Nucleus accumbens (tissue), 56 donors: ENCODE measurements at regions not wholly inside any gene's neighbourhood (a gene's known extent, or its start where the extent isn't known, plus 50 kb on each side); places are given as distances from the start of the nearest gene placed in this dataset.
"Not testable (repeated sequence)": the region's sequence is repeated elsewhere in the genome, so short reads cannot be mapped to it uniquely, and the experiment has no call there.

Experiments
- DNase-seq, 56 donors: peaks; one replicate each; lab custom pipeline; 2025; lab: John Stamatoyannopoulos, UW

DNA sequence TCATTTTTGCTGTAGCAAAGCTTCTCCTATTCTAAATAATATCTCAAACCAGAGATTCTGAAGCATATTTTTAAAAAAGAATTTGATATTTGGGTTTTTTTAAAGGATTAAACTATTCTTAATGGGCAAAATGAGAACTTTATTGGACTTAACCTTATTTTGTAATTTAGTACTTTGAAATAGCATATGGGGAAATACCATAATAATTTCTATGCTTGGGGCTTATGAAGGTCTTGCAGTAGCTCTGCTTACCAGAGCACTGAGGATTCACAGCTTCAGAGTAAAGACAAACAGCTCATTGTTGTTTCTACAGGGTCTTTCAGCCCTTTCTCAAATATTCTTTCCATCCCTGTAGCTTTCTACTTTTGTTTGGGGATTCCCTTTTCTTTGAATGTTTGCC lies 111.2 kb upstream of the ZNF648 start:
- DNase-seq, result no peak

DNA sequence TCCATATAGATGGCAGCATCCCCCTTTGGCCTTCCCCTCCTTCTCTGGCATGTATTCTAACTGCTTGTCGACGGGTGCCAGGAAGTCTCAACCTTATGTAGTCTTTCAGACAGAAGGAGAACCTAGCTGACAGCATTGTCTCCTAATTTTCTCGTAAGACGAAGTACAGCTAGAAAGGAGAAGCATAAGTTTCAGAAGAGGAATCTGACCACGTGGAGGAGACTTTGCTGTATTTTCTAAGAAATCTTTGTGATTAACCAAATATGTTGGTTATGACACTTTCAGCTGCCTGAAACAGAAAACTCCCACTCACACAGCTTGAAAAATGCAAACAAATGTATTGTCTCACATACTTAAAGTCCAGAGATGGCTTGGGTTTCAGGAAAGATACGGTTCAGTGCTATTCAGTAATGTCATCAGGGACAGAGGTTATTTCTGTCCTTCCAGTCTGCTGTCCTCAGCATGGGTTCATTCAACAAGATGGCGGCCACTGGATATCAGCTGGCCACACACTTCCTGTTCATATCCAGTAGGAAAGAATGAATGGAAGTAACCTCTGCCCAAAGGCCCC lies 109.5 kb upstream of the ZNF648 start:
- peak in 1 of 56 donors; percentile 2 for DNase-seq

DNA sequence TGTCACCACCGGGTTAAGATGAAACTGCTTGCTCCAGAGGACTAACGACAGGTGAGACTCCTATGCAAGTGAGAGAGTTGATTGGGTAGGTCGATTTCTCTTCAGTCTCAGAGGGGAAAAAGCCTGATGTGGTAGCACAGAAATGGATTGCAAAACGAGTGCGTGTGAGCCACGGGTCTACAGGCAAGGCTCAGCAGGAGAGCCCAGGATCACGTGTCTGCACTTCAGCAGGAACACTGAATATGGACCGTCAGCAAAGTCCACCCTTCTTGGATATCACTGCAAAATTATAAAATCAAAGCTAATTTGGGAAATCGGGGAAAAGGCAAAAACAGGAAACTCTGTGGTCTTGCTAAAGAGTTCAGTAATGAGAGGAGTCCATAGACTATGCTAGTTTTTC lies 107.7 kb upstream of the ZNF648 start:
- peak in 4 of 56 donors; percentile 7 to 12 (median 8) for DNase-seq

DNA sequence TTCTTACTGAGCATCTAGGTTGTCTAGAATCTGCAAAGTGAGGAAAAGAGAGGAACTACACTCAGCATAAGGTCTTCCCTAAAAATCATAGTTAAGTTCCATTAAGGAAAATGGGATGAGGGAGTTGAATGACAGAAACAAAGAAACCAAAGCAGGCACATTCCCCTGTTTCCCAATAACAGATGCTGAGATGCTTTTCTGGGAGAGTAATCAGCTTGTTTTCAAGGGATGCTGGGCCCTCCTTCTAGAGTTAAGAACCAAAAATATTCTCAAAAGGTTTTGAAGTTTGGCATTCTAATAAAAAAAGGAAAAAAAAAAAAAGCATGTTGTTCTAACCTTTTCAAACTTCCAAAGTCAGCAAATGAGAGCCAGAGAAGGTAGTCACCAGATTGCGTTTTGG lies 105.2 kb upstream of the ZNF648 start:
- no peak for DNase-seq

DNA sequence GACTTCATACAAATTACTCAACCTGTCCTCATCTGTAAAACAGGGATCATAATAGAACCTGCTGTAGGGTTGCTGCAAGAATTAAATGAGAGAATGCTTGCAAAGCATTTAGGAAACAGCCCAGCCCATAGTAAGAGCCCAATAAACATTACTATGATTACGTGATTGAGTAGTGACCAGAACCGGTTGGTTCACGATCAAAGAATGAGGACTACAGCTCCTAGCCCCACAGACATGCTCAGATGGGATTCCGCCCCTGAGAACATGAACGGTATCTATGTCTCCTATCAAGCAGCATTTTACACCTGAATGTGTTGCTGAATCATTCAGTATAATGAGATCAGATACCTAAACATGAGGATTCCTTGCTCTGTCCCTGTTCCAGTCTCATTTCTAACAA lies 104.8 kb upstream of the ZNF648 start:
- DNase-seq, result no peak

DNA sequence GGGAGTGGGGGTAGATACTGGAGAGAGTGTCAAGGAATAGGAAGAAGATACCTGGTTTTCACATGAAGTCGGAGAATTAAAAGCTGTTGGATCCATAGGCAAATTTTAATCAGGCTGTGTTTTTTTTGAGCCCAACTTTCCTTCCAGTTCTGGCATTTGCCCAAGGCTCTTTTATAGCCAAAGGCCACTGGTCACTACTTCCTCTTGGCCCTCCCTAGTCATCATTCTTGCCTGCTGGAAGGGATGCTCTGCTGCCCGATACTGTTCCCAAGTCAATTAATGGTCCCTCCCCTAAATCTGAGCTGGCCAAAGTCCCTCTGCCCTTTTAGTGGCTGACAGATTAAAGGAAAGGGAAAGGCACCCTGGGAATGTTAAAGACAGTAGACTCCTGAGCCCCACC lies 102.8 kb upstream of the ZNF648 start:
- DNase-seq, result peak in 13 of 56 donors; percentile 13 to 63 (median 32)

DNA sequence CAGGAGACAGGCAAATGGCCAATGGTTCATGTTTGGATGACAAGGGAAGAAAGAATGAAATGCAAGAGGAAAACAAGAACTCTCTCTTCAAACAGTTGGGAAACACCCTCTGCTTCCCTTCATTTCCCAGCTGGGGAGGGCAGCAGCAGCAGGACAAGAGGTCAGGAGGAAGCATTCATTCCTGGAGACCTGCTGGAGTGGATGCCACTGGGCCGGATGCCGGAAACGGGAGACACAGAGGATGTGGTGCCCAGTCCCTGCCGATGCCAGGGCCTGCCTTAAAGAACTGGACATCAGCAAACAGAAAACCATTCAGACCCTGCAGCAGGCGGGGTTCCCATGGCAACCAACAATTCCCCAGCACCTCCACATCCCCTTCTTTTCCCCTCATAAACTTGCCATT lies 102.3 kb upstream of the ZNF648 start:
- DNase-seq, result peak in 48 of 56 donors; percentile 8 to 82 (median 46)

DNA sequence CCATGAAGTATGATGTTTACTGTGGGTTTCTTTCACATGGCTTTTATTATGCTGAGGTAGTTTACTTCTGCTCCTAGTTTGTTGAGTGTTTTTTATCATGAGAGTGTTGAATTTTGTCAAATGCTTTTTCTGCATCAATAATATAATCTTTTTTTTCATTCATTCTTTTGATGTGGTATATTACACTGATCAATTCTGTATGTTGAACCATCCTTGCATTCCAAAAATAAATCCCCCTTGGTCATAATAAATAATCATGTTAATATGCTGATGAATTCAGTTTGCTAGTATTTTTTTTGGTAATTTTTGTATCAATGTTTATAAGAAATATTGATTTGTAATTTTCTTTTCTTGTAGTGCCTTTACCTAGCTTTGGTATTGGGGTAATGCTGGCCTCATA lies 97.9 kb upstream of the ZNF648 start:
- DNase-seq, result no peak

DNA sequence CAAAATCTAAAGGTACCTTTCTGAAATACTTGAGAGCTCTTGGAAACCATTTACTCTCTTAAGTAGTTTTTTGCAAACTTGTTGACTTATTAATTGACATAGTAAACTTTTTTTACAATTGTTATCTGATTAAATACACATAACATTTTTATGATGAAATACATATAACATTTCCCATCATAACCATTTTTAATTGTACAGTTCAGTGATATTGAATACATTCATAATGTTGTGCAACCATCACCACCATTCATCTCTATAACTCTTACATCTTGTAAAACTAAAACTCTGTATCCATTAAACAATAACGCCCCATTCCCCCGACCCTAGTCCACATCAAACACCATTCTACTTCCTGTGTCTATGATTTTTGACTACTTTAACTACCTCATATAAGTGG lies 95.7 kb upstream of the ZNF648 start:
- DNase-seq, result no peak

DNA sequence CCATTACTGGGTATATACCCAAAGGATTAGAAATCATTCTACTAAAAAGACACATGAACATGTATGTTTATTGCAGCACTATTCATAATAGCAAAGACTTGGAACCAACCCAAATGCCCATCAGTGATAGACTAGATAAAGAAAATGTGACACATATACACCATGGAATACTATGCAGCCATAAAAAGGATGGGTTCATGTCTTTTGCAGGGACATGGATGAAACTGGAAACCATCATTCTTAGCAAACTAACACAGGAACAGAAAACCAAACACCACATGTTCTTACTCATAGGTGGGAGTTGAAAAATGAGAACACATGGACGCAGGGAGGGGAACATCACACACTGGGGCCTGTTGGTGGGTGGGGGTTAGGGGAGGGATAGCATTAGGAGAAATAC lies 92.9 kb upstream of the ZNF648 start:
- not testable (repeated sequence) for DNase-seq

DNA sequence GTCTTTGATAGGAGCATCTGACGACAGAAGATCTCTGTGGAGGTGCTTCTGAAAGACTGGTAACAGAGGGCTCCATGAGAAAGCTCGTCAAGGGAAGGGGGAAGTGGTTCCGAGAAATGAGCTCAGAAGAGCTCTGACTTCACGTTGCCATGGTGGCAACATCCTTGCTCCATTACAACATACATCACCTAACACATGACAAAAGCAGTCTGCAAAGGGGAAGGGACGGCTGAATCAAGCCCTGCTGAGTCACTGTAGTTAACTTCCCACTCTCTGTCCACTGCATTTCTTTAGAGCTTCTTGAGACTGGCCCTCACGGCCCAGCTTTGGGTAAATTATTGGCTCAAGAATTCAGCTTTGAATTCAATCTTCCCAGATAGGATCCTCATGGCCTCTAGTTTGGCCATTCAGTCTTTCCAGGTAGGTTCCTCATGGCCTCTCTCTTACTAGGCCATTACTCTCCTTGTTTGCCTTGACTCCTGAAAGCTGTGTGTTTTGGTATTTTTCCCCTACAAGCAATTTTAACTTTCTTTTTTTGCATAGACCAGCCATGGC lies 88.0 kb upstream of the ZNF648 start:
- DNase-seq, result peak in 16 of 56 donors; percentile 8 to 42 (median 23)

DNA sequence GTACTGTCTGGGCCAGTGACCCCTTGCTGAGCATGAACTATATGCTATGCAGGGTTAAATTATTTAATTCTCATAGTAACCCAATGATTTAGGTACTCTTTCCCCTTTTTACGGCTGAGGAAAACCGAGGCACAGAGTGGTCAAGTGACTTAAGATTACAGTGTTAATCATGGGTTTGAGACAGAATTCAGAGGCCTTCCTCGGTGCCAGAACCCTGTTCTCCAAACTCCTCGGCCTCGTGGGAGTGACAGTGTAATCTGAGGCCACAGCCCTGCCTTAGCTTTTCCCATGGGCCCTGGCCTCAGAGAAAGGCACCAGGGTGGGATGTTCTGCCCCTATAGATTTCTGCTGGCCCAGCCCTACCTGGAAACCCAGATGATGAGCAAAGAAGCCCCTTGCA lies 86.4 kb upstream of the ZNF648 start:
- no peak for DNase-seq

DNA sequence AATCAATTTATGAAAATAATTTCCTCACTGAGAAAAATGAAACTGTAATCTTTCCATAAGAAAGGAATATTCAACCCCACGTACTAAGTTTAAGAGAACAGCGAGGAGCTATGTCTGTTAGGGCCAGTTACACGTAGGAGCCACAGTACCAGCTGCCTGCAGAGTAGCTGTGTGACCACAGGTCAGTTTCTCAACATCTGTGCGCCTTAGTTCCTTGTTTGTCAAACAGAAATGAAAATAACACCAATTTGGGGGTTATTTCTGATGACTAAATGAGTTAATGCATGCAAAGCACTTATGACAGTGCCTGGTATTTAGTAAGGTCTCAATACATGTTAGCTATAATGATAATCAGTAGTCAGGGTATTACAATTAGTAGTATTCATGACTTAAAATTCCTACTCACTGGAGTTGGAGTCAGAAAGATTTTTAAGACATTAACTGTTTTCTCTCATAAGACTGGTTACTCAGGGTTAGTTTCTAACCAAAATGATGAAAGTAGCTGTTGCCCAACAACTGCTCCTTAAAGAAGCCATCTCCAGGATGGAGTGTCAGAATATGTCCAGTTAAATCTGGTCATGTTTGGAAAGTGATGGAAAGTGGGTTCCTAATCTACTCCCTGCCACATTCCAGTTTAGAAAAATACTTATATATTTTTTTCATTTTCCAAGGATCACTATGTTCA lies 85.8 kb upstream of the ZNF648 start:
- peak in 1 of 56 donors; percentile 8 for DNase-seq

DNA sequence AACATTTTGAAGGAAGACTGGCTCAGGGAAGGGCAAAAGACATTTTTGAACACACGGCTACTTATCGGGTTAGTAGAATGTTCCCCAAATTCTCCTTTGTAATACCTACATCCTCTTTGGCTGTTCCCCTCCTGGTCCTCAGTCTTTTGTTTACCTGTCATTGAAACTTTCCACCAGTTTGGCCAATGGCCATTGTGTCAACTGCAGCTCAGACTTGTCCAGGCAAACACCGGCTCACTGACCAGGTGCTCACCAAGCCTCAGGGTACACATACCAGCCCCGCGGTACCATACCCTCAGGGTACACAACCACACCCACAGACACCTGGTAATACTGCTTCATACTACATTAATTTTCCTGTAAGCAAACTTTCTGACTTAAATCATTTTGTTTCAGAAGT lies 84.8 kb upstream of the ZNF648 start:
- DNase-seq, result no peak

DNA sequence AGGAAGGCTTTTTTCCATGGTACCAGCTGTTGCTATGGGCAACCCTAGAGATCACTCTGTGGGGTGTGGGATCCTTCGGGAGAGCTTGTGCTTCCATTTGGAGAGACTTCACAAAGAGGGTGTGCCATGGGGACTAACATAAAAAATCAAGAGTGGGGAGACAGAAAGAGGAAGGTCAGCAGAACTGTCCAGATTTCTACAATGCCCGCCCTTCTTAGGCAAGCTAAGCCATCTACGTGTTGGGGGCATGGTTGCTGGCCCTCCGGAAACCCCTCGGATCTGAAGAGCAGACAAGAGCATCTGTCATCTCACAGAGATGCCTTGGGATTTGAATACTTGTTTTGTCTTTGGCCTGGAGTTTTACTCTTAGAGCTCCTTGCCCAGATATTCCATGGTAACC lies 83.9 kb upstream of the ZNF648 start:
- DNase-seq, result no peak

DNA sequence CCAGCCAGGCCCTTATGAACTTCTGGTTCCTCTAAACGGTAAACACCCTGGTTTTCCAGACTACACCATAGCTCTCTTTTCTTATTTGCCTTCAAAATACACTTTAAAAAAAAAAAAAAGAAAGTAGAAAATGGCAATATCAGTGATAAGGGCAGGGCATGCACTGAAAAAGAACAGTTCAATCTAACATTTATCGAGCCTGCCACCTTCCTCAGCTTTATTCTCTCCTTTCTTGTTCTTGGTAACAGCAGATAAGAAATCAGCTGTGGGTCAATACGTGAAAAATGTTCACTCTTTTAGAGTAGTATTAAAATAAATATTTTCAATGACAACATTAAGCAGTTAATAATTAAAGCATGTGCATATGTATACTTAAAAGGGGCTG lies 83.1 kb upstream of the ZNF648 start:
- no peak for DNase-seq

DNA sequence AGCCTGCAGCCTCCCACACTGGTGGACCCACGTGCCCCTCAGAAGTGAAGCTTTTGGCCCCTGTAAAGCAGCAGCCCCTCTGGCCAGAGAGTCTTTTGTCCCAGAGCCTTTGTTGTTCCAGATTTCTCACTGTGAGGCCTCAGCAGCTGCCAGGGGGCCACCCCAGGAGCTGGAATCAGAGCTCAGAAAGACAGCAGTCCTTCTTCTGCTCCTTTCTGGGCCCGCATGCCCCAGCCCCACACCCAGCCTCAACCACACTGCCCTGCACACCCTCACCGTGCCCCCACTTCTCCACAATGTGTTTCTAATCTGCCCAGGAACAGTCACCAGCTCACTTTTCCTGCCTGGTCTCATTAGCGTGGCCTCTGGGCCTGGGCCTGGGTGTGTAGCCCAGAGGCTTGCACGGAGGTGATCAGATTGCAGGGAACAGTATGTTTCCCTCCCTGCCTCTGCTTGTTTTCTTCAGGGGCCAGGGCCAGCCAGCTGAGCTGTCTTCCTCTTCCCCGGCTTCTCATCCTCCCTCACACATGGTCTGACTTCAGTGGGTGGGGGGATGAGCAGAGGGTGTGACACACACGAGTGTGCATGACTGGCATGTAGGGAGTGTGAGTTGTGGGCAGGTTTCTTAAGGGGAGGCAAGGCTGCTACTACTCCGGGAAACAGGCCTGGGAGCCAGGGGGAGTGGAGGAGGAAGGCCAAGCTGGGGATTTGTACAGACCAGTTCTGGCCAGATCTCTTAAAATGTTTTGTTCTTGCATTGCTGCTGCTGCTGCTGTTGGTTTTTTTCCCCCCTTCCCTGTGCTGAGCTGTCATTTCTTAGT lies 82.5 kb upstream of the ZNF648 start:
- DNase-seq, result peak in 51 of 56 donors; percentile 16 to 79 (median 58)

DNA sequence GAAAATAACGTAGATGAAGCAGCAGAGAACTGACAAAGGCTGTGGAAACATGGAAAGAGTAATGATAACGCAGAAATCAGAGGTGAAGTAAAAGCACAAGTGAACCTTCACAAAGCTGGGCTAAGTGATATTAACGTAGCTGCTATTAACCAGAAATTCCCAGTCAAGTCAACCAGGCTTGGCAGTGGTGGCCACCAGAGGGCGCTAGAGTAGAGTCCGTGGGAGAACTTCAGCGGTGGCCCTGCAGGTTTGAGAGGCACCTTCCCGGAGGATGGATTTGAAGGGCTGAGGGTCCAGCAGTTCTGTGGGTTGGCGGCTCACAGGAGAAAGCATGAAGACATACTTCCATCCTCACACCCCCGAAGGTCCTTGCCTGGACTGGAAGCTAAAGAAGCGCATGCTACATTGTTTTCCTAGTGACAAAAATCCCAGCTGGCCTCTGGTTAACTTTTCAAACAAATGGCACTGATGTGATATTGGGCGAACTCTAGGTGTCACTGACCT lies 81.7 kb upstream of the ZNF648 start:
- peak; percentile 16 to 97 (median 85) for DNase-seq

DNA sequence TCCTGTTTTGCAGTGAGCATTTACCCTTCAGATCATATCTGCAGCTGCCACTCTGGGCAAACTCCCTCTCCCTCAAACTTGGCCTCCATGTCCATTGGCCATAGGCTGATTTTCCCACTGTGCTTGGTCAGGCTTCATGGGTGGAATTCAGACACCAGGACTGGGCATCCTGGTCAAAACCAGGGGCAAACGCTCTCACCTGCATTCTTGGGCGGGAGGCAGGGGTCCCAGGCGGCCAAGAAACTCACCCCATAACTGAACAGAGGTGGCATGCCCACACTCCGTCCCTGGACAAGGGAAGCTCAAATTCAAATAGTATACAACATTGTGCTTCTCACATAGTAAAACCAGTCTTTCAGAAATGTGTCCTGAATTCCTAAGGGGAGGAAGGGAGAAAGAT lies 81.1 kb upstream of the ZNF648 start:
- no peak for DNase-seq

DNA sequence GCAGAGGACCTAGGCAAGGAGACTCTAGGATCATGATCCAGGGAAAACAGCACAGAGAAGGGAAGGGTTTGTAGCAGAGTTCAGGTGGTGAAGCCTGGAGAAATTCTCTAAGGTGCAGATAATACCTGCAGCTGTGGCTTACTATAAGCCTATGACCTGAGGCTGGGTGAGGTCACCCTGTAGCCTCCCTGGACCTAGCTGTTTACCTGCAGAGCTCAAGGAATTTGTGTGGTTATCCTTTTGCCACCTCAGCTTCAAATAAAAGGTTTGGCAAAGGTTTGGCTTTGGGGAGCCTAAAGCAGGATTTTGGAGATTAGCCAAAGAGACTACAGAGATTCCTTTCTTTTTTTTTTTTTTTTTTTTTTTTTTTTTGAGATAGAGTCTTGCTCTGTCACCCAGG lies 79.5 kb upstream of the ZNF648 start:
- no peak for DNase-seq

DNA sequence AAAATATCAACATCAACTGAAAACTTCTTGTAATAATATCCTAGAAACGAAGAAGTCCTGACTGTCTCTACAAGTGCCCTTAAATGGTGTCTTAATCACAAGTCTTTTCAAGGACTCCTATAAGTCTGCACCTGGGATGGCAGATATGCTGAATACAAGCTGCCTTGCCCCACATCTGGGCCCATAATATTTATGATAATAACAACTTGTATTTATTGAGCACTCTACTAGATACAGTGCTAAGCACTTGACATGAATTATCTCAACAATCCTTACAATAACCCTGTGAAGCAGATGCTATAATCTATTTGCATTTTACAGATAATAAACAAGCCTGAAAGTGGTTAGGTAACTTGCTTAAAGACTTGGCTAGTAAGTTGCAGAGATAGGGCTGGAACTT lies 78.0 kb upstream of the ZNF648 start:
- DNase-seq, result no peak
